SH-SY5Y (cell line): ENCODE measurements at regions not wholly inside any gene's neighbourhood (a gene's known extent, or its start where the extent isn't known, plus 50 kb on each side); places are given as distances from the start of the nearest gene placed in this dataset.

Experiments
- GATA2 ChIP-seq: IDR thresholded peaks from 2 replicates; pipeline ENCODE4 v1.6.1; 2011; ENCODE audit warnings: mild to moderate bottlenecking, low read depth, low read length
- GATA3 ChIP-seq: IDR thresholded peaks from 2 replicates; pipeline ENCODE4 v1.6.1; 2011; ENCODE audit warnings: low read depth, mild to moderate bottlenecking, low read length, moderate library complexity

DNA sequence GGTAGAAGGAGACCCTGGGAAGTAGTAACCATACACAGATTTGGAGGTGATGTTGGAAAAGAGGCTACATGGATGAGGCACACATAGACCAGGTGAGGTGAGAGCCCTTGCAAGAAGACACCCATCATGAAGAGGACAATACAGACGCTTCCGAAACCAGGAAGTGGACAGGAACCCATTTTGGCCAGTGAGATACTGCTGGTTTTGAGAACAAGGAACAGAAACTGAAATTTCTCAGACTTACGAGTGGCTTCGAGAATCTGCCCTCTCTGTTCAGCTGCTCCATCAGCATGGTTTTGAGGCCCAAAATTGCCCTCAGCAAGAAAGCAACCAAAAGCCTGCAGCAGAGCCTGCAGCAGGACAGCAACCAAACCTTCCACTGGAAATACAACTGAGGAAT, 479.1 kb upstream of the NRXN1 start:
- TF ChIP-seq GATA2 (no peak), GATA3 (no peak)
